ENCODE measurements at regions not wholly inside any gene's neighbourhood (a gene's known extent, or its start where the extent isn't known, plus 50 kb on each side); places are given as distances from the start of the nearest gene placed in this dataset.
A peak's percentile ranks its signal among the peaks of the same experiment; 100 is the strongest.

DNA sequence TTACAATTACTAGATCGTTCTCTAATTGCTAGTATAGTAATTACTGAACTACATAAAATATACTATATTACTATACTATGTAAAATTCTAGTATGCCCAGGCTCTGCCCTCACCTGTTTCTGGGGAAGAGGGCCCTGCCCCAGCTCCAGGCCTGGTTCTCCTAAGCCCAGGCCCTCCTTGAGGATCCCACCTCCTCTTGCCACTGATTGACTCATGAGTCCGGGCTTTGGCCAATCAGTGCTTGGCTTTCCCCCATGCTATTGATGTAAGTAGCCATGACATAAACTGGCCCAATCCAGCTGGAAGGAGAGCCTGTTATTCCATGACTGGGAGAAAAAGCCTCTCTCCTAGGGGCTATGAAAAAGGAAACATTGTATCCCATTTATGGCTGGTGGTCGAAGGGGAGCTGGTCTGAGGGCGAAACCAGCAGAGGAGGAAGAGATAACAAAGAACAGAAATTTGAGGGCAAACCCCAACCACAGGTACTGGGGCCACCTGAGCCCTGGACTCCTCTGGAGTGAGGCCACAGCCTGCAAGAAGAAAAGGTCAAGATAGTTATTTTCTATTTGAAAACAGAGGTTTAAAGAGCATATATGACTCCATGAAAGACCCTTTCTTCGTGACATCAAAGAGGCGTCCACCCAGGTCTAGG, 129.3 kb upstream of the CD93 start:
- TF ChIP-seq POLR2AphosphoS5 (IDR thresholded peaks at IDR 0.05): no peak
- no peak for TF ChIP-seq CTCF (IDR thresholded peaks at IDR 0.05)
- TF ChIP-seq POLR2A (IDR thresholded peaks at IDR 0.05): no peak
- no peak for TF ChIP-seq EP300 (IDR thresholded peaks at IDR 0.05)
- ATAC-seq (ENCODE audit: low FRiP score in 2 of 2) (no peak), DNase-seq (no peak)
- Histone ChIP-seq H3K27ac (no peak overlapping the region), H3K9me3 (peaks cover 0 to 6% (median 0%) of the 10 kb centered on the region in 4 donors), H3K36me3 (no peaks in the 10 kb centered on the region), H3K27me3 (no peaks in the 10 kb centered on the region), H3K4me3 (no peak overlapping the region), H3K4me1 (no peaks in the 10 kb centered on the region)
- WGBS, 2 donors: 88 to 93% methylated on average over 6 of the region's 6 CpGs

GRCh38 chr20:23214903-23215302, 128.8 kb upstream of the CD93 start:
- DNase-seq: no peak
- no peak overlapping the region for H3K27ac ChIP-seq
- TF ChIP-seq POLR2AphosphoS5 (IDR thresholded peaks at IDR 0.05) (no peak), EP300 (IDR thresholded peaks at IDR 0.05) (no peak)
- peak in 1 of 2 donors; percentile 65 for ATAC-seq (ENCODE audit: low FRiP score in 2 of 2)
- H3K4me1 ChIP-seq: no peaks in the 10 kb centered on the region
- H3K4me3 ChIP-seq: no peak overlapping the region
- WGBS, 2 donors: 73 to 74% methylated on average over 5 of the region's 5 CpGs
- no peaks in the 10 kb centered on the region for H3K27me3 ChIP-seq
- peaks cover 0 to 6% (median 0%) of the 10 kb centered on the region in 4 donors for H3K9me3 ChIP-seq
- H3K36me3 ChIP-seq: no peaks in the 10 kb centered on the region

GRCh38 chr20:23212464-23212995, 126.4 kb upstream of the CD93 start:
- Histone ChIP-seq H3K4me3 (no peak overlapping the region), H3K27ac (no peak overlapping the region), H3K4me1 (no peaks in the 10 kb centered on the region), H3K9me3 (no peaks in the 10 kb centered on the region), H3K27me3 (no peaks in the 10 kb centered on the region), H3K36me3 (no peaks in the 10 kb centered on the region)
- TF ChIP-seq CTCF (IDR thresholded peaks at IDR 0.05) (no peak), POLR2A (IDR thresholded peaks at IDR 0.05) (no peak), POLR2AphosphoS5 (IDR thresholded peaks at IDR 0.05) (no peak), EP300 (IDR thresholded peaks at IDR 0.05) (no peak)
- DNase-seq (no peak), ATAC-seq (ENCODE audit: low FRiP score in 2 of 2) (no peak)
- WGBS, 2 donors: 73 to 80% methylated on average over 6 of the region's 6 CpGs

- Histone ChIP-seq H3K4me3 (no peak overlapping the region), H3K9me3 (no peaks in the 10 kb centered on the region), H3K27me3 (no peaks in the 10 kb centered on the region), H3K27ac (no peak overlapping the region), H3K36me3 (no peaks in the 10 kb centered on the region), H3K4me1 (no peaks in the 10 kb centered on the region)
- TF ChIP-seq CTCF (IDR thresholded peaks at IDR 0.05) (no peak), EP300 (IDR thresholded peaks at IDR 0.05) (no peak), POLR2AphosphoS5 (IDR thresholded peaks at IDR 0.05) (no peak), POLR2A (IDR thresholded peaks at IDR 0.05) (no peak)
- DNase-seq (no peak), ATAC-seq (ENCODE audit: low FRiP score in 2 of 2) (no peak)
These were observed 125.9 kb upstream of the CD93 start for GRCh38 chr20:23212011-23212410.

GRCh38 chr20:23211164-23211563, 125.0 kb upstream of the CD93 start:
- Histone ChIP-seq H3K4me3 (no peak overlapping the region), H3K9me3 (no peaks in the 10 kb centered on the region), H3K4me1 (peaks cover under 1 to 3% (median under 1%) of the 10 kb centered on the region in 4 donors), H3K27ac (no peak overlapping the region), H3K27me3 (no peaks in the 10 kb centered on the region), H3K36me3 (no peaks in the 10 kb centered on the region)
- WGBS, 2 donors: 84 to 91% methylated on average over 3 of the region's 3 CpGs
- ATAC-seq (ENCODE audit: low FRiP score in 2 of 2) (no peak), DNase-seq (no peak)
- TF ChIP-seq CTCF (IDR thresholded peaks at IDR 0.05) (no peak), POLR2A (IDR thresholded peaks at IDR 0.05) (no peak), EP300 (IDR thresholded peaks at IDR 0.05) (no peak), POLR2AphosphoS5 (IDR thresholded peaks at IDR 0.05) (no peak)
